RWPE2 (cell line): ENCODE measurements at regions not wholly inside any gene's neighbourhood (a gene's known extent, or its start where the extent isn't known, plus 50 kb on each side); places are given as distances from the start of the nearest gene placed in this dataset.

ENCODE experiments used
- ATAC-seq: fragments of 200-7000 bp; cut with Tn5 transposase; 3 replicates; pipeline ENCODE4 v1.9.1; 2021; ENCODE audit warnings: low read depth
- DNase-seq: peaks from one replicate; pipeline ENCODE4 v3.0.0-alpha.2; 2020; ENCODE audit warnings: low spot score
- H3K27ac ChIP-seq: fragments of 450-650 bp; 2 replicates; pipeline ENCODE4 v1.5.1; 2017; ENCODE audit warnings: mild to moderate bottlenecking; ENCODE audit not compliant: poor library complexity, severe bottlenecking
- H3K27me3 ChIP-seq: fragments of 250-450 bp; sonication (Bioruptor Pico); 2 replicates; pipeline ENCODE4 v1.5.1; 2021; ENCODE audit warnings: mild to moderate bottlenecking, moderate library complexity; ENCODE audit not compliant: insufficient read depth, poor library complexity, severe bottlenecking
- H3K36me3 ChIP-seq: fragments of 250-450 bp; sonication (Bioruptor Pico); 2 replicates; pipeline ENCODE4 v1.5.1; 2020; ENCODE audit warnings: low read depth, mild to moderate bottlenecking, moderate library complexity
- H3K4me1 ChIP-seq: fragments of 250-450 bp; sonication (Bioruptor Pico); 2 replicates; pipeline ENCODE4 v1.5.1; 2021; ENCODE audit warnings: mild to moderate bottlenecking, moderate library complexity; ENCODE audit not compliant: insufficient read depth, poor library complexity, severe bottlenecking
- H3K4me3 ChIP-seq: fragments of 250-450 bp; sonication (Bioruptor Pico); 2 replicates; pipeline ENCODE4 v1.5.1; 2021; ENCODE audit warnings: mild to moderate bottlenecking, moderate library complexity; ENCODE audit not compliant: severe bottlenecking
- H3K9me3 ChIP-seq: fragments of 250-450 bp; sonication (Bioruptor Pico); 2 replicates; pipeline ENCODE4 v1.5.1; 2021; ENCODE audit warnings: mild to moderate bottlenecking, moderate library complexity; ENCODE audit not compliant: severe bottlenecking
- CTCF ChIP-seq: fragments of 450-650 bp; IDR thresholded peaks from one replicate; pipeline ENCODE4 v1.5.1; 2017; ENCODE audit warnings: mild to moderate bottlenecking, moderate library complexity; ENCODE audit not compliant: poor library complexity, severe bottlenecking

DNA sequence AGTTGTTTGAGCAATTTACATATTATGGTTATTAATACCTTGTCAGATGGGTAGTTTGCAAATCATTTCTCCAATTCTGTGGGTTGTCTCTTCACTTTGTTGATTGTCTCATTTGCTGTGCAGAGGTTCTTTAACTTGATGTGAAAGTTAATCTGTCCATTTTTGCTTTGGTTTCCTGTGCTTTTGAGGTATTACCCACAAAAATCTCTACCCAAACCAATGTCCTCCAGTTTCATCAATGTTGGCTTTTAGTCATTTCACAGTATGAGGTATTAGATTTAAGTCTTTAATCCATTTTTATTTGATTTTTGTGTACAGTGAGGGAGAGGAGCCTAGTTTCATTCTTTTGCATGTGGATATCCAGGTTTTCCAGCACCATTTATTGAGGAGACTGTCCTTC lies 82.4 kb downstream of the MRPS30 start:
- ATAC-seq (no peak), DNase-seq (no peak)
- H3K36me3 ChIP-seq, result no peaks in the 10 kb centered on the region
- H3K27me3 ChIP-seq, result no peaks in the 10 kb centered on the region
- H3K27ac ChIP-seq, result no peak overlapping the region
- no peak overlapping the region for H3K4me3 ChIP-seq
- H3K9me3 ChIP-seq, result peaks cover 2% of the 10 kb centered on the region
- TF ChIP-seq CTCF, result no peak
- no peaks in the 10 kb centered on the region for H3K4me1 ChIP-seq

DNA sequence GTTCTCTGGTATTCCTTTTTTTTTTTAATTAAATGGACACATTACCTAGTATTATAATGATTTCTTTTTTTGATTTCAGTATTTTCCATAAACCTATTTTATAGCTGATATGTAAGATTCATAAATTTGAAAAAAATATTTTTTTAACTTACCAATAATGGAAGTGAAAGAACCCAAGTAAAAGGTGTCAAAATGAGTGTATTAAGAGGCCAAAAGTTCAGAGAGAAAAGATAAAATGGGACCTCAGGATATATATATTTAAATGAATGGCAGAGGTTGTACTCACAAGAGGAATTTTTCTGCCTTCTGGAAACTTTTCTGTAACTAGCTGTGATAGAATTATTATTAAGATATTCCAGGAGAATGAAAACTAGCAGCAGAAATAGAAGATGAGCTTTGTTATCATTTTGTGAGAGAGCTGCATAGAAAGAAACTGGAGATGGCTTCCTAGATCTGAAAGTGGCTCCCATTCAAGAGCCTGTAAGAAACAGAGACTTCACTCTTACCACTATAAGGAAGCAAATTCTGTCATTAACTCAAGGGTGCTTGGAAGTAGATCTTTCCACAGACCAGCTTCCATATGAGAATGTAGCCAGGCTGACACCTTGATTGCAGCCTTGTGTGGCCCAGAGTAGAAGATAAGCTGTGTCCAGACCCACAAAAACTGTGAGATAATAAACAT lies 91.7 kb downstream of the MRPS30 start:
- no peaks in the 10 kb centered on the region for H3K27me3 ChIP-seq
- no peak overlapping the region for H3K27ac ChIP-seq
- DNase-seq, result no peak
- no peaks in the 10 kb centered on the region for H3K36me3 ChIP-seq
- TF ChIP-seq CTCF, result no peak
- no peak for ATAC-seq
- H3K4me1 ChIP-seq, result no peaks in the 10 kb centered on the region
- H3K9me3 ChIP-seq, result no peaks in the 10 kb centered on the region
- H3K4me3 ChIP-seq, result no peak overlapping the region

DNA sequence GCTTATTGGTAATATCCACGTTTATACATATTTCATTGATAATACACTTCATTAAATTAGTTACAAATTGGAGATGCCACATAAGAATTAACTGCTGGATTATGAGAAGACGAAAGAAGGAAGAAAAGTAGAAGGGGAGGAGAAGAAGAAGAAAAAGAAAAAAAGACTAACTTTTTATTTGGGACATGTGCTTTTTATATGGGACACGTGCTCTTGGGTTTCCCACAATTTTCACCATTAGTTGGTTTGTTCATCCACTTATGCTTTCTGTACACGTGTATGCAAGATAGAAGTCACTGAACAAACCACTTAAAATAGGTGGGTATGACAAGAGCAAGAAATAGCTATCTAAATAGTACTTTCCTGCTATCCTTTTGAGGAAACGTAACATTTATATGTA lies 98.6 kb downstream of the MRPS30 start:
- Histone ChIP-seq H3K9me3 (no peaks in the 10 kb centered on the region), H3K36me3 (no peaks in the 10 kb centered on the region), H3K27ac (no peak overlapping the region), H3K4me1 (no peaks in the 10 kb centered on the region), H3K4me3 (no peak overlapping the region), H3K27me3 (no peaks in the 10 kb centered on the region)
- TF ChIP-seq CTCF, result no peak
- ATAC-seq (no peak), DNase-seq (no peak)

DNA sequence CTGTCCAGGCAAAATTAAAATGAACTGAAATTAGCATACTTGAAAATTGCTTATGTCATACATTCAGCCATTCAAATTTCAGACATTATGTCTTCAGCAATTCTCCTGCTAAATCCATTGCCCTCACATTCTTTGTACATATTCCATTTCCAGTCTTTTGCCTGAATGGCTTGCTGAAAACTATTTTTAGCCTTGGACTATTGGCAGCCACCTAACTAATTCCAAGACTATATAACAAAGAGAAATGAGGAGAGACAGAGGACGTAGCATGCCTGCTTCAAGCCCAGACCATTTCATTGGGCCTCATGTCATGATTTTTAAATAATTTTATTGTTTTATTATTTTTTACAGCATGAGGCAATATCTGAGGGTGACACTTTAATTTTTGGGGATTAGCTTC lies 100.3 kb downstream of the MRPS30 start:
- Histone ChIP-seq H3K9me3 (no peaks in the 10 kb centered on the region), H3K27ac (no peak overlapping the region), H3K27me3 (no peaks in the 10 kb centered on the region), H3K36me3 (no peaks in the 10 kb centered on the region), H3K4me3 (no peak overlapping the region), H3K4me1 (no peaks in the 10 kb centered on the region)
- TF ChIP-seq CTCF, result no peak
- ATAC-seq (no peak), DNase-seq (no peak)

DNA sequence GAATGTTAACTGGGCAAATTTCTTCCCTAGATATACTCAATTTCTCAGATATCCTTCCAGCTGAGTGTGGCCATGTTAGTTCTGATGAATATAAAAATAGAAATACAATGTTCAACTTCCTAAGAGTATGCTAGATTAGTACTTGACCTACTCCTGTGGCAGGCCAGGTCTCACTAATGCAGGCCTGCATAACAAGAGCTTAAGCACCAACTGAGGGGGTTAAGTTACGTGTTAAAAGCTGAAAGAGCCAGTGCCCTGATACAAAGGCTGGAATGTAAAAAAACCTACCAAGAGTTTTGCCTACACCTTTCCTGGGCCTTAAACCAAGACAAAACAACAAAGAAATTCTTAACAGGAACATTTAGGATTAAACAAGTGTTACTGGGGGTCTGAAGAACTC lies 102.8 kb downstream of the MRPS30 start:
- no peak for TF ChIP-seq CTCF
- Histone ChIP-seq H3K36me3 (no peaks in the 10 kb centered on the region), H3K4me1 (no peaks in the 10 kb centered on the region), H3K4me3 (no peak overlapping the region), H3K9me3 (no peaks in the 10 kb centered on the region), H3K27ac (no peak overlapping the region), H3K27me3 (no peaks in the 10 kb centered on the region)
- DNase-seq, result no peak
- no peak for ATAC-seq
